GM11168 (cell line): ENCODE measurements at regions not wholly inside any gene's neighbourhood (a gene's known extent, or its start where the extent isn't known, plus 50 kb on each side); places are given as distances from the start of the nearest gene placed in this dataset.
"Not testable (repeated sequence)": the region's sequence is repeated elsewhere in the genome, so short reads cannot be mapped to it uniquely, and the experiment has no call there.

Experiments used
- in situ Hi-C: fragments of 300-500 bp; cut with MboI; formaldehyde crosslinking; loops from one replicate; pipeline ENCODE4 v1.12.0; 2022; ENCODE audit warnings: low sequenced_read_pairs; ENCODE audit not compliant: unreplicated experiment

DNA sequence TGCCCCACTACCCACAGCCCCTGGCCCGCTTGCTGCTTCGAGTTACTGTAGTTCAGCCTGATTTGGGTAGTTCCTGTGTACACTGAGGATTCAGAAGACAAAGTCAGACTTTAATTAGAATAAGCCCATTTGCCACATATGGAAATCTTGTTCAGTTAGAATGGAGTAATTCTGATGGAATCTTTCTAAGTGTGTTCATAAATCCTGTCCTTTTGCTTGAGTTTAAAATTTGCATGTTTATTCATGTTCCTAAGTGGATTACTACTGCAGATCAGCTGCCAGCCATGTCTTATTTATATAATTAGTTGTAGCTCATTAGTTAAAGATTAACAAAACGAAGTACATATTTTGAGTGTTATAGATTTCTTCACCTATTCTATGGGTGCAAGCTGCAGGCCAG is 504.5 kb downstream of the PCNX1 start:
- in situ Hi-C loops = no loop called here

DNA sequence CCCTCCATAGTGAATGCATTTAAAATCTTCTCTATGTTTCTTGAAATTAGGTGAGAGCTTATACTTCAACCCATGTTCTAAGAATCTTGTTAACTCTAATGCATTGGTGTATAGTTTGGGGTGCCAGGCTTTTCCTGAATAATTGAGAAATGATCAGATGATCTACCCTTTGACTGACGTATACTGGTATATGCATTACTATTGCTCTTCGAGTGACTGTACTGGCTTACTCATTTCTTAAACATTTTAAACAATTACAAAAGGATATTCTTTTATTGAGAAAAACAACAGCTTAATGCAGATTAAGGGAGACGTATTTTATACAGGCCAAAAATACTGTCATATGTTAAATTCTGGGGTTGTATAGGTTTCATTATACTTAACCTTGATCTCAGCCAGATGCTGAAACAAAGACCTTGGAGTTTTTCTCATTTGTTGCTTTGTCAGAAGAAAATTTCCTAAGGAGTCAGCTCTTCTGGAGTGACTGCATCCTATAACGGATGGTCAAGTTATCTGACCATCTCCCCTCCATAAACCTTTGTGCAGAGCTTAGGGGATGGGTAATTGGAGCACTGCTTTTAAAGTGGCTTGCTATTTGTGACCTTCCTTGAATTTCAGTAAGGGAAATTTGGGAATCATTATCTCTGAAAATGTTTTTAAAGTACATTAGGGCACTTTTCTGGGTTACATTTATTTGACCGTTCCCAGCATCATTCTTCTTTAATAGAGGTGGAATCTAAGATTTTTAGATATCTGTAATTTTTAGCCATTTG is 507.6 kb downstream of the PCNX1 start:
- in situ Hi-C loops = no loop called here

DNA sequence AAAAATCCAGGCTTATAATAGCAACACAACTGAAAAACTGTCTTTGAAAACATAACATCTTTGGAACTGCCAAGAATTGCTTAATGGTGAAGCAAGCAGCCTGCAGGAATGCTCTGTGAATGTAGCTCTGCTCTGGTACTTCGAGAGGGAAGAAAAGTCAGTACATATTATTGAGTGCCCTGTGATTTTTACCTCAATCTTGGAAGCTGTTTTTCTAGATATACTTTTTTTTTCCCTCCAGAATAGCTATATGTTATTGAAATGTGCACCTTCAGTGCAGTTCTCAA is 508.1 kb downstream of the PCNX1 start:
- in situ Hi-C loops = no loop called here

DNA sequence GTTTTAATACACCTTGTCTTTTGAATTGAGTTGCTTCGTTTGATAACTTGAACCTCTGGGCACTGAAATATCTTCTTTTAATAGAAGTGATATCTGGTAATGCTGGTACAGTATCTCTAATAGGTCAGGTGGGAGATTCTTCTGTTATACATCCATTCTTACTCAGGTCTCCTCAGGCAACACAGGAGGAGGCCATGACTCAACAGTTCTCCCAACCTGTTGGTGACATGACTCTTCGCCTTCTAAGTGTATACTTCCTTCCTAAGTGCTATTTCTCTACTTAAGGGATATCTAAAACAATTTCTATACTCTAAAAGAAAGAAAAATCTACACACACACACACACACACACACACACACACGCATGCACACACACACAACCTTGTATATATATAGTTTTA is 509.1 kb downstream of the PCNX1 start:
- in situ Hi-C loops = no loop called here

DNA sequence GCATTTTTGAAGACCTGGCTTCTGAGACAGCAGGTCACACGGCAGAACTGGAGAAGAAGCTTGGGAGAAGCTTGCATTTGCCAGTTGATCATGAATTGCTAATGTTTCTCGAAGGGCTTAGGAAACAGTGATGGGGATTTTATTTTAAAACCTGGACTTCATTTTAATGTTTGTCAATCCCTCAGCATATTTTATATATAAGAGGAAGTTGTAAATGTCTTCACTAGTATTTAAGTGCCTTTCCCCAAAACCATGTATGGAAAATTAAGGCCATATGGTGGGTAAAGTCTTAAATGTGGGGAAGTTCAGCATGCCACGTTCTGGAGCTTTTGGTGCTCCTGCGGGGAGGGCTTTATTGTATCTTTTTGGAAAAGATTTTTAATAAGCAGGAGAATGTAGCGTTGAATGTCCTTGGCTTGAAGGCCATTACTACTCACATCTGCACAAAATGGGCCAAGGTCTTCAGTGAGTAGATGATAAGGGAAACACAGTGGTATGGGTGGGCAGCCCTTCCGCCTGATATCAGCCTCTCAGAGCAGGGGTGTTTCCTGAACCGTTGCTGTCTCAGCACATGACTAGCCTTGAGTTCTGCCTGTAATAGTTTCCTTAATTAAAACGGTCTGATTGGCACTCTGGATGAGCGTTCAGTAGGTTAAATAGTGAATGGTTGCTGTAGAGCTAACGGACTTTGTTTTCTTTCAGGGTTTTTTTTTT is 511.4 kb downstream of the PCNX1 start:
- in situ Hi-C loops = no loop called here

DNA sequence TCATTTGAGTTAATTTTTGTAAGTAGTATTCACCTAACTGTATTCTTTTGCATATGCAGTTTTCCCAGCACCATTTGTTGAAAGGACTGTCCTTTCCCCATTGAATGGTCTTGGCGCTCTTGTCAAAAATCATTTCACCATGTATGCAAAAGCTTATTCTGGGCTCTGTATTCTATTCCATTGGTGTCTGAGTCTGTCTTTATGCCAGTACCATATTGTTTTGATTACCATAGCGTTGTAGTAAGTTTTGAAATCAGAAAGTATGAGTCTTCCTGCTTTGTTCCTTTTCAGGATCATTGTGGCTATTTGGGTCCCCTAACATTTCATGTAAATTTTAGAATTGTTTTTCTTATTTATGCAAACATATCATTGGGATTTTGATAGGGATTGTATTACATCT is 508.7 kb upstream of the RGS6 start:
- in situ Hi-C loops = no loop called here

DNA sequence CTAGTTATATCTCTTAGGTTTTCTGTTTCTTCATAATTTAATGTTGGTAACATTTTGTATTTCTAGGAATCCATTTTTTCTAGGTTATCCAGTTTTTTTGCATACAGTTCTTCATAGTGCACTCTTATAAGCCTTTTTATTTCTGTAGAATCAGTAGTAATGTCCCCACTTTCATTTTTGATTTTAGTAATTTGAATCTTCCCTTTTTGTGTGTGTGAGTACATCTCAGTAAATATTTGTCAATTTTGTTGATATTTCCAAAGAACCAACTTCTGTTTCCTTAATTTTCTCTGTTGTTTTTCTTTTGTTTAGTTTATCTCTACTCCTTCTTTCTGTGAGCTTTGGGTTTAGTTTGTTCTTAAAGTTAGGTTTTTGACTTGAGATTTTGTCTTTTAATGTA is 507.3 kb upstream of the RGS6 start:
- in situ Hi-C loops = no loop called here

DNA sequence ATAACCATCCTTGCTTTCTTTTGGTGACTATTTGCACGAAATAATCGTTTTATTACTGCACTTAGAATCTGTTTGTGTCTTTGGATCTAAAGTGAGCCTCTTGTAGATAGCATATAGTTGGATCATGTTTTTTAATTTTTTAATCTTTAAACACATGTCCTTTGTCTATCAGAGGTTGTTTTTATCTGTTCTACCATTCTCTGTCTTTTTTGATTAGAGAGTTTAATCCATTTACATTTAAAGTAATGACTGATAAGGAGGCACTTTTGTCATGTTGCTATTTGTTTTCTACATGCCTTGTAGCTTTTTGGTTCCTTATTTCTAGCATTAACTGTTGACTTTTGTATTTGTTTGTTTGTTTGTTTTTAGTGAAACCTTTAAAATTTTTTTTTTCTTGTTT is 506.2 kb upstream of the RGS6 start:
- in situ Hi-C loops = no loop called here

DNA sequence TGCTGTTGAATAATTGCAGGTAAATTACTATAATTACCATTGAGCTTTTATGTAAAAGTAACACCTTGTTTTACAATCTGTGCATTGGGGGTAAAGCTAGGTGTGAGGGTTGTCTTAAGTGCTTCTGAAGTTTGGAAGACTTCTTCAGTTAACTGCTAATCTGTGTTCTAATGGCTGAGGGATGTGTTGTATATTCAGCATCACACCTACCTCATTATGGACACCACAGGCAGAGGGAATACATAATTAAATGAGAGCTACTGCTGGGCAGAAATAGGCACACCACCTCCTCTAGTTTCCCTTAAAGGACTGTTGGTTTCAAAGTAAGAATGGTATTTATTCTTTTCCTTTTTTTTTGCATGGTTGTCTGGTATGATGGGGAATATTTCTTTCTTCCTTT is 502.3 kb upstream of the RGS6 start:
- in situ Hi-C loops = no loop called here

DNA sequence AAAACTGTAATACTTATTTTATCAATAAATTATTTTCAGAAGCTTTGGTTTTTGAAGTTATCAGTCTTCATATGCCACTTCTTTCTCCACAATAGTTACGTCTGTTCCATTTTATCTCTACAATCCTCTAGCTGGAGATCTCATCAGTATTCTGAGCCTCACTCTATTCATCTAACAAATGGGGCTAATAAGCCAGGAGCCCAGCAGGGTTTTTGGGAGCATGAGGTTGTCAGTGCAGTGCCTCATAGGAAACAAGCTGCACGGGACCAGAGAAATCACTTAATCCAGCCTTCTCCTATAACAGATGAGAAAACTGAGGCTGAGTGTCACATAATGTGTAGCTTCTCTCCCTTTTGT is 501.9 kb upstream of the RGS6 start:
- in situ Hi-C loops = no loop called here

DNA sequence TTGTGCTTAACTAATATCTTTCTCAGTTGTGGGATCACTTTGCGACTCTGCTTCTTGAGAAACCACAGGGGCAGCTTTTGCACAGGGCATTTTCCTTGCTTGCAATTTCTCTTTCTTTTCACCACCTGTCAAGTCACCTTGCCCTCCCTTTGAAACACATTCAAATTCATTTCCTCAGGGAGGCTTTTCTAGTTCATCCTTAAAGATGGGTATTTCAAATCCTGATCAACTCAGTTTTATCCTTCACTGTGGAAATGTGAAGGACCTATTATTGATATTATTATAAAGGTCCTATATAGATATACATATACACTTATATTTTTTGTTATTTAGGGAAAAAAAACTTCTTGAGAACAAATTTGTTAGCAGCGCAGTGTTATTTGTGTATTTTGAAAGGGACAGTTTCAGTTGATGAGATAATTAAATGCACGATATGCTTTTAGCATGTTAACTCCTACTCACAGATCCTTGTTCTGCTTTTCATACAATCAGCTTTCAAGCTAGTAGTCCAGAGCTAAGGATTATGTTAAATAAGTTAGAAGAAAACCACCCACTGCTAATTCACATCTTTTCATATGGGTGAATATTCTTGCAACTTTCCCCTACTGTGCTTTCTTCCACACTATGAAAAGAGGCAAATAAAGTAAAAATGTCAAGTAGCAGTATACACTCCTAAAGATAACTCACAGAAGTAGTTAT is 501.4 kb upstream of the RGS6 start:
- in situ Hi-C loops = no loop called here

DNA sequence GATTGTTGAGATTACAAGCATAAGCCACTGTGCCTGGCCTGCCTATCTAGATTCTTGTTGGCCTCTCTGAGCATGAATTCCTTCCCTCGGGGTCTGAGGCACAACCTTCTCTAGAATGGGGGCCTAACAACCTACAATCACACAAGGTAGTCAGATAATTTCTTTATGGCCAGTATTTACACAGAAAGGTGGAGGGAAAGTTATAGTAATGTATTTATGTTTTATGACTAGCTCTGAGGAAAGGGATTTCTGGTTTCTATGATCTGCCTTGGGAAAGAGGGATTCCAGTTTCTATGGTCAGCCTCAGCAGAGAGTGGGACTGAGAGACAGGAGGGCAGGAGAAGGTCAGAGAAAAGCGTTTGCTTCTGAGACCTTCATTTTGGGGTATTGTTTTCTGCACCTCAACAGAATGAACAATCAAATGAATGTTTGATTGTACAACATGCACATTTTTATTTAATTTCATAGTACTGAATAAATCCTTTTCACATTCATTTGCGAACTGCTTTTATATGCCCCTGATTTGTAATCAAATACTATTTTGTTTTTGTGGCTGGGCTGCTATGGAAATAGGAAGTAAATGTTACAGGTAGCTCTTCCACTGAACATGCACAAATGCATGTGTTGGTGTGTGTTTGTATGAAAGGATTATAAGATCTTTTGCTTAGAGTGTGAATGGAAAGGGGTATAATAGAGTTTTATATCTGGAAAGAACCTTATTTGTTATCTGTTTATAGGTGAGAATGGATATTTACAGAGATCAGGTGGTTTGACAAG is 499.7 kb upstream of the RGS6 start:
- in situ Hi-C loops = no loop called here

DNA sequence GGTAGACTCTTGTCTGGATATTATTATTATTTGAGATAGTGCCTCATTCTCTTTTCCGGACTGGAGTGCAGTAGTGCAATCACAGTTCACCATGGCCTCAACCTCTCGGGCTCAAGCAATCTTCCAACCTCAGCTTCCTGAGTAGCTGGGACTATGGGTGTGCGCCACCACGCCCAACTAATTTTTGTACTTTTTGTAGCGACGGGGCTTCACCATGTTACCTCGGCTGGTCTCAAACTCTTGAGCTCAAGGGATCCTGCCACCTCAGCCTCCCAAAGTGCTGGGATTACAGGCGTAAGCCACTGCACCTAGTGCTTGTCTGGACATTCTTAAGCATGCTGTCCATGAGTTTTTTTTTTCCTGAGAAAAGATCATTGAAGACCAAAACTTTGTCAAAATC is 498.9 kb upstream of the RGS6 start:
- in situ Hi-C loops = no loop called here

DNA sequence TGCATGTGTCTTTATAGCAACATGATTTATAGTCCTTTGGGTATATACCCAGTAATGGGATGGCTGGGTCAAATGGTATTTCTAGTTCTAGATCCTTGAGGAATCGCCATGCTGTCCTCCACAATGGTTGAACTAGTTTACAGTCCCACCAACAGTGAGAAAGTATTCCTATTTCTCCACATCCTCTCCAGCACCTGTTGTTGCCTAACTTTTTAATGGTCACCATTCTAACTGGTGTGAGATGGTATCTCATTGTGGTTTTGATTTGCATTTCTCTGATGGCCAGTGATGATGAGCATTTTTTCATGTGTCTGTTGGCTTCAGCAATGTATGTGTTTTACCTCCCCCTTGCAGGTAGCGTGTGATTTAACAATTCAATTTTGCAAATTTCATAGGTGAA is 496.6 kb upstream of the RGS6 start:
- in situ Hi-C loops = not testable (repeated sequence)

DNA sequence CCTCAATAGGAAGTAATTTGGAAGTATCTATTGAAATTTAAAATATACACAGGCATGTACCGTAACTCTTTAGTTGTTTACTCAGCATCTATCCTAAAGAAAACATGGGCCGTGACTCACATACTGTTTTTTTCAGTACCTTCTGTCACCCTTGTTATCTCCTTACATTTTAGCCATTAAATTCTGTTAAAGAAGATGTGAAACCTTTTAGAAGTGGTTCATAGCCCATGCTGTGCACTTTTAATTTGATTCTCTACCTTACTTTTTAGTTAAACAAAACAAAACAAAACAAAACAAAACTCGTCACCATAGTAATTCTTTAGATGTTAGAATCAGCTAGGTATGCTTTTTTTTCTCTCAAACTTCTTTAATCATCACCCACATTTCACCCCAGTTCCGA is 494.4 kb upstream of the RGS6 start:
- in situ Hi-C loops = no loop called here

DNA sequence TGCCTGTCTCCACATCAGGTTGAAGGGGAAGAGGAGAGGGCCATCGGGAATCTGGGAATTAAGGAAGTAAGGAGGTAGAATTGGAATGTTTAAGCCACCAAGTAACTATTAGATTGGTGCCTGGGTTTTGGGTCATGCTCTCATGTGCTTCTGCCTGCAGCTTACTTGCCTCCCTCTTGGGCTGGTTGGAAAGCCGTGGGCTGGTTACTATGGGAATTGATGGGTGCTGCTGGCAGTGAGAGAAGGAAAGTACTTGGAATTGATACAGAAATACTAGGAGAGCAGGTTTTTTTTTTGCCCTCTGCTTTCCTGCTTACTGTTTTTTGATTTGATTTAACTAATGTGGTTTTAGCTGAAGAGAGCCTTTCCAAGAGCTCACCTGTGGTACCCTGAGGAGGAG is 493.5 kb upstream of the RGS6 start:
- in situ Hi-C loops = no loop called here

DNA sequence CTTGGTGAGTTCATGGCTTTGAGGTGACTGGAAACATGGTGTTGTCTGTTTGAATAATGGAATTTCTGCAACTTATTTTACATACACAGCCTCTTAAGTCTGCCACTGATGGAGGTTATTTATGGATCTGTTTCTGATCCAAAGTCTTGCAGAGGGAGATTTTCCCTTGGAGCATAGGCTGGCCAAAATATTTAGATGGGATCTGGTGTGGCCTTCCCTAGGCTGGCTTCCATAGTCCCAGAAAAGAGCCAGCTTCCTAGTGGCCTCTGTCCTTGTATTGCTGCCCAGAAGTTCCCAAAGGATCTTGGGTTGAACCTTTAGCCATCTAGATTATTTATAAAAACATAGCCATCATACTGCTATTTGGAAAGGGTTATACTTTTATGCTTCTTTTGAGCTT is 491.1 kb upstream of the RGS6 start:
- in situ Hi-C loops = no loop called here

DNA sequence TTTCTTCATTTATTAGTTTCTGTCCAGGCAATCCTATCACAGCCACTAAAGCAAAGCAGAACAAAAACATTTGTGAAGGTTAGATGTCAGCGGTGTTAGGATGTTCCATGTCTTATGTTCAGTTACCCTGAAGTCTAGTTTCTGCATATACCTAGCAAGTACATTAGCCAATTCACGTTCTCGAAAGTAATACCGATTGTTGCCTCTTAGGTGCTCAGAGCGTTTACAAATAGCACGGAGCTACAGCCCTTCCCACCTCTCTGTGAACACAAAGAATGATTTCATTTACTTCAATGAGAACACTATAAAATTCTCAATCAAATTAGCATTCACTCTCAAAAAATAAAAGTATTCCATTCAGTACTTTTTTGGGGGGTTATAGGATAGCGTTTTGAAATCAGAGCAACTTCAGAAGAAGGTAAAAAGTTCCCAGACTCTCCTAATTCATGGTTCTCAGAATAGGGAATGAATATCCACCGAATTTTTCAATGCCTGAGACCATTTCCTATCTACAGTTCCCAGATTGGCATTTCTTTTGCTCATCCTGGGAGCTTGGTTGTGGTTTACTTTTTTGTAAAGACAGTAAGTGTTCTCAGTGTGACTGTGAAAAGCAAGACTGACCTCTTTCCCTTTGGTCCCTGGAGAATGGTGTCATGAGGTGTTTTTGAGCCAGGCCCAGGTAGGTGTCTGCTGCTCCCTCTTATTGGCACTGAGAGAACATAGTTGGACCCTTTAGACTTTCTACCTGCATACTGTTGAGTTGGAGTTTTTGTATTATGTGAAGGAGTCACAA is 488.0 kb upstream of the RGS6 start:
- in situ Hi-C loops = no loop called here

DNA sequence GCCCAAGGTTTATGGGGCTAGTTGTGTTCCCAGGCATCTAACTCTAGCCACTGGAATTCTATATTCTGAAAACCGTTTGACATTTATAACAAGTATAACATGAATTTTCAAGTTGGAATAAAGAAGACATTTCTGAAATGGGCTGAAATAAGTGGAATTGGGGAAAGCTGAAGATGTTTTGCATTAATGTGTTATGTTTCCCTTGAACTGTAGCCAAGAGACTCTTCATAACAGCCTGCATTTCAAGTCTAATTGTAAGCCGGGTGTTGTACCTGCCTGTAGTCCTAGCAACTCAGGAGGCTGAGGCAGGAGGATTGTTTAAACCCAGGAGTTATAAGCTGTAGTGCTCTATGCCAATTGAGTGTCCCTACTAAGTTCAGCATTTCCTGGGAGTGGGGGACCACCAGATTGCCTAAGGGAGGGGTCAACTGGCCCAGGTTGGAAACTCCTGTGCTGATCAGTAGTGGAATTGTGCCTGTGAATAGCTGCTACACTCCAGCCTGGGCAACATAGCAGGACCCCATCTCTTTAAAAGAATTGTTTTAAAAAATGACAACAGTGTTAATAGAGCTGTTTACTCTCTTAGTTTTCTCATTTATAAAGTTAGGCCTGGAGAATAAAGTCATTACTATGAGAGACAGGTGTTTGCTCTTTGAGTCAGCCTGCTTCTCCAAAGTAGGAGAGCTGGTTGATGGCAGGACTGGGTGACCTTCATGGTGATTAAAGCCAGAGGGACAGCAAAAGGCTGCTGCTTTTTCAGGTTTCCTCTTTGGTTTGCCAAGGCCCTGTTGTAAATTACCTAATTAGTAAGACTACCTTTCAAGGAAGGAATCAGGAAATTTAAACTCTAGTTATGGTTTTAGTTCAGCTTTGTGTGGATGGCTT is 483.6 kb upstream of the RGS6 start:
- in situ Hi-C loops = no loop called here
